NCI-H82 treated with DMSO at 0.1 percent for 48 hours (cell line): ENCODE measurements at regions not wholly inside any gene's neighbourhood (a gene's known extent, or its start where the extent isn't known, plus 50 kb on each side); places are given as distances from the start of the nearest gene placed in this dataset.
"Not testable (repeated sequence)": the region's sequence is repeated elsewhere in the genome, so short reads cannot be mapped to it uniquely, and the experiment has no call there.

Source experiments
- DNase-seq: peaks from one replicate; lab custom pipeline; 2025; ENCODE audit not compliant: unreplicated experiment; lab: John Stamatoyannopoulos, UW

DNA sequence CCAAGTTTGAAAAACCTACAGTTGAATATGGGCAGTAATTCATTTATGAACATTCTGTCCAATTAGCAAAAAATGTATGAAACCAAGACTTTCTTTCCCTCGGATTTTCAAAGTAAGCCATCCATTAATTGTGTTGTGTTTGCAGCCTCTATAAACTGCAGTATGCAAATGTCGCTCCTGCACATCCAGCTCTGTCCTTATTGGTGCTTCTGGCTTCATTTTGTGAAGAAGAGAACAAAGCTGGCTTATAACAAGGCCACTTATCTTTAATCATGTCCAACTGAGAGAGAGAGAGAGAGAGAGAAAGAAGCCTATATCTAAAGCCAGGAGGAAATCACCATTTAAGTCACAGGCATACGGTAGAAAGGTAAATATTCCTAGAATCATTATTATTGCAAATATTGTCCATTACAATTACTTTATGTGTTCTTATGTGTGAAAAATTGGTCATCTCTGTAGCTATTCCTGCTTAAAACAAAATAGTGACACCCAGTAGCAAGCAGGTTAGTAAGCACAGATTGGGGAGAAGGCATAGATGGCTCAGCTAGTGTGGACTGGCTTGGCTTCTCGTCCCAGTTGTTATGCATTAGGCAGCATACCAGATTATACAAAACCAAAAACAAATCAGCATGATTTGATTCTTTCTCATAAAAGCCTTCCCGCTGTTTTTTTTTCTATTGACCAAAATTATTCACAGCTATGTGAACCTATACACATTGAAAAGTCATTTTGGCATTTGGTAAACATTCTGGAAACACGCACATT lies 726.4 kb upstream of the SOX11 start:
- DNase-seq, result no peak

DNA sequence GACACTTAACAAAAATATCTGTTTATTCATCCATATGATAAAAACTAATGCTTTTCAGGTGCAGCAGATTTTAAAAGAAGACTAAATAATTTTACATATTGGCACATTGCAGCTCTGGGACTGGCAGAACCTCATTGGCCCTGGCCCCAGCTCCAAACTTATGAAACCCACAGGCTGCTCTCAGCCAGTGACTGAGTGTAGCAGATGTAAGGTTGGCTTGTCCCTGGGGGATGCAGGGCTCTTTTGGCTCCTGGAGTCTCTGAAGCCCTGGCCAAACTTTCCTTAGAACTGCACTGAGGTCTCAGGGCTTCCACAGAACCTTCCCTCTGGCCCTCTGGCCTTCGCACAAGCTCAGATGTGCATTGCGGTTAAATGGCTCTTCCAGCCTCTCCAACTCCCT lies 725.0 kb upstream of the SOX11 start:
- DNase-seq, result no peak

DNA sequence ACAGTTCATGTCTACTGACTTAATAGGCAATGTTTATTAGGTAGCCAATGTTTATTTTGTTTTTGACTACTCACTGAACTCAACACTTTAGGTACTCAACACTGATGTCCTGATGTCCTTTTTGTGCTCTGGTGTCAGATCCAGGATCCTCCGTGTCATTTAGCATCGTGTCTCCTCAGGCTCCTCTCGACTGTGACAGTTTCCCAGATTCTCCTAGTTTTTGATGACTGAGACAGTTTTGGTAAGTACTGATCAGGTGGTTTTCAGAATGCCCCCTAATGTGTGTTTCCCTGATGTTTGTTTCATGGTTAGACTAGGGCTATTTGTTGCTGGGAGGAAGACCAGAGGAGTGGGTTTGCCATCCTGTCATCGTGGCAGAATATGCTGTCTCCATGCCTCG lies 719.7 kb upstream of the SOX11 start:
- no peak for DNase-seq

DNA sequence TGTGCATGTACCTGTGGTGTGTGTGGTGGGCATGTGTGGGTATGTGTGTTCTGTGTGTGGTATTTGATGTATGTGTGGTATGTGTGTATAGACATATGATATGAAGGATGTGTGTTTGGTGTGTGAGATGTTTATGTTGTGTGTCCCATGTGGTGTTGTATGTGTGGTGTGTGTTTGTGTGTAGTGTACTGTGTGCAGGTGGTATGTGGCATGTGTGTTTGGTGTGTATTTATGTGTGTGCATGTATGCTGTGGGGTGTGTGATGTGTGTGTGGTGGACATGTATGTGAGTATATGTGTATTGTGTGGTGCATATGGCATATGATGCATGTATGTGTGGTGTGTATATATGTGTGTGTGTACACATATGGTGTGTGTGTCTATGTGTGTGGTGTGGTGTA lies 718.8 kb upstream of the SOX11 start:
- DNase-seq, result no peak

- no peak for DNase-seq
Measured at GRCh38 chr2:4973973-4974372, 718.2 kb upstream of the SOX11 start.

GRCh38 chr2:4976407-4976806 lies 715.8 kb upstream of the SOX11 start:
- DNase-seq, result no peak

DNA sequence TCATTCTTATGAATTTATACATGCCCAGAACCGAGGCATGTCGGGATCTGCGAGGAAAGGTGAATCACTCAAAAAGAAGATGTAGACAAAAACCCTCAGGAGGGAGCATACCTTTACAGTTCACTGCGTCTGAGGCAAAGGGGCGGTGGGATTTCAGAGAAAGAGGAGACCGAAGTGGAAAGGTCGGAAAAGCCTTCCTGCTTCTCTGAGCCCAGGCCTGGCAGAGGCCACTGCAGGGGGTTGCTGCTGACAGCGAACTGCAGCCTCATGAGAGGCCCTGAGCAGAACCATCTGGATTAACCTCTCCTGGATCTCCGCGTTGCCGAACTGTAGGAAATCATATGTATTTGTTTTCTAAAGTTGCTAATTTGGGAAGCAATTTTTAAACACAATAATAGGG lies 713.1 kb upstream of the SOX11 start:
- no peak for DNase-seq

DNA sequence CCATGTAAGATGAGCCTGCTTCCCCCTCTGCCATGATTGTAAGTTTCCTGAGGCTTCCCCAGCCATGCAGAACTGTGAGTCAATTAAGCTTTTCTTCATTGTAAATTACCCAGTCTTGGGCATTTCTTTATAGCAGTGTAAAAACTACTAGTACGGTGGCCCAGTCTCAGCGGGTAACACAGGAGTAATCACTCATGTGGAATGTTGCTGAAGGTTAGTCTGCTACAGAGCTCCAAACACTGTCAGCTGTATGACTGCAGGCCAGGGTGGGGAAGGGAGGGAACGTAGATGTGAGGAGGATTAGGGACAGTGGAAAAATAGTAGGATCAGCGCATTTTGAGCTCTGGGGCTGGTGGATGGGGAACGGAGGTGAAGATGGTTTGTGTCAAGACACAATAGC lies 711.2 kb upstream of the SOX11 start:
- no peak for DNase-seq

- DNase-seq, result no peak
Measured at GRCh38 chr2:4981802-4982409, 710.3 kb upstream of the SOX11 start.

- not testable (repeated sequence) for DNase-seq
Measured at GRCh38 chr2:4988444-4988843, 703.7 kb upstream of the SOX11 start.

DNA sequence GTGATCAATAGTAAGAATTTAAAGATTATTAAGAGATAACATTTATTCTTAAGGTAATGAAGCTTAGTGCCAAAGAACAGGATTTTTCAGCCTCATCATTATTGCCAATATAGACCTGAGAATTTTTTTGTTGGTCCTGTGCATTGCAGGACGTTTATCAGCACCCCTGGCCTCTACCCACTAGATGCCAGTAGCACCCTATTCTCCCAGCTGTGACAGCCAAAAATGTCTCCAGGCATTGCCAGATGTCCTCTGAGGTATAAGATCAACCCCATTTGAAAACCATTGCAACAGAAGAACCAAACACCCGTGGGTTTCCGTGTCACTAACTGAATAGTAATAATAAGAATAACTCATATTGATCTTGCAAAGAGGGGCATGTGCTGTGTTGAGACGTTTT lies 700.0 kb upstream of the SOX11 start:
- DNase-seq, result no peak

GRCh38 chr2:4995466-4995865 lies 696.7 kb upstream of the SOX11 start:
- DNase-seq, result no peak

GRCh38 chr2:5007596-5007995 lies 684.6 kb upstream of the SOX11 start:
- no peak for DNase-seq

GRCh38 chr2:5019324-5019723 lies 672.9 kb upstream of the SOX11 start:
- DNase-seq, result no peak

DNA sequence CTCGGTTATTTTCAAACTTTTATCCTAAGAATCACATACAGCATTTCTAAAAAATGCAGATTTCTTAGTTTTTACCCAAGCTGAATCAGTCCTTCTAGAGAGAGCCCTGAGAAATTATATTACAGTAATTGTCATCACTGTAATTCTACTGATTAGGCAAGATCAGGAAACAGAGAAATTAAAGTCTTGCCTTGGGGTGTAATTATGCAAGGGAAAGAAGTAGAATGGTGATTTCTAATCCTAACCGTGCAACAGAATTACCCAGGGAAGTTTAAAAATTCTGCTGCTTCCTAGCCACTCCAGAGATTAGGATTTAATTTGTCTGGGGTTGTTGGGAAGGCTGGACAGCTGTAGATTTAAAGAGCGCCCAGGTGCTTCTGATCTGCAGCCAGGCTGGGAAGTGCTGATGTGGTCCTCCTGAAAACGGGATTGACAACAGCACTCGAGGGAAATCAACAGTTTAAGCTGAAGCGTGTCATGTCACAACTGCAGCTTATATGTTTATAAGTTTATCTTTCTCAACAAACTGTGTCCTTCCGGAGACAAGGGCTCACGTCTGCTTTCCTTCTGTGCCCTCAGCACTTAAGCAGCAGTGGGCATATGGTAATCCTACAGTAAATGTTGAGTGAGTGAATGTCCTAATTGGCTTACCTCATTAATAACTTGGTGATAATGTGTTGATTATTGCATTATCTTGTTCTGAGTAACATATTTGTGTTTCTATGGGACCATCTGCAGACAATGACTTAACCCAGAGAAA lies 671.9 kb upstream of the SOX11 start:
- peak; percentile 98 for DNase-seq

DNA sequence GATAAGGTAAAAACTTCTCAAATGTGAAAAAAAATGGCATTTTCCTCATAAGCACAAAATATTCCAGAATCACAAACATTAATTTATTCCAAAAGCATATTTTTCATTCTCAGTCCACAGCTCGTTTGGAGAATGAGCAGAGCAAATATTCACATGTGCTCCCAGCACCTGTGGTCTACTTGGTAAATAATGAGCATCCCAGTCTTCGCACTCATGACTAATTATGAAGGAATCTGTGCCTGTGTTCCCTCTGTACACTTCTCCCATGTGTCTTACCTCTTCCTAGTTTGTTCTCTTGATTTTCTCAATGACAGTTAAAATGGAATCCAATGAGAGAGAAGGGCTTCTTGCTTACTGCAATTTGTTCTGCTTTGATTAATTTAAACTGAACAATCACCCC lies 671.0 kb upstream of the SOX11 start:
- peak; percentile 19 for DNase-seq

DNA sequence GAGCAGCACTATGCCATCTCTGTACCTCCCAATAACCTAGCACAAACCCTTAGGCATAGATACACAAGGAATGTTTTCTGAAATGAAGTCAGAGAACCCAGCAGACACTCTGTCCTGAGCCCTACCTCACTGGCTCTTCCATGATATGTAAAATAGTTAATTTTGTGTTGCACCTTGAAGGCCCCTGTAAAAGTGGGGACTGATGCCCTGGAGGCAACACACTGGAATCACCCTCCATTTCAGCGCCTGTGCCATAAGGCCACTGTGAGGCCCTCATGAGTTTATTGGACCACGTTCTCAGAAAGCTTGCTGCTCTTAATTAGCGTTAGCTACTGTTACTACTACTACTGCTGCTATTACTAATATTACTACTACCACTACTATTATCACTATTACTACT lies 670.1 kb upstream of the SOX11 start:
- DNase-seq, result no peak

DNA sequence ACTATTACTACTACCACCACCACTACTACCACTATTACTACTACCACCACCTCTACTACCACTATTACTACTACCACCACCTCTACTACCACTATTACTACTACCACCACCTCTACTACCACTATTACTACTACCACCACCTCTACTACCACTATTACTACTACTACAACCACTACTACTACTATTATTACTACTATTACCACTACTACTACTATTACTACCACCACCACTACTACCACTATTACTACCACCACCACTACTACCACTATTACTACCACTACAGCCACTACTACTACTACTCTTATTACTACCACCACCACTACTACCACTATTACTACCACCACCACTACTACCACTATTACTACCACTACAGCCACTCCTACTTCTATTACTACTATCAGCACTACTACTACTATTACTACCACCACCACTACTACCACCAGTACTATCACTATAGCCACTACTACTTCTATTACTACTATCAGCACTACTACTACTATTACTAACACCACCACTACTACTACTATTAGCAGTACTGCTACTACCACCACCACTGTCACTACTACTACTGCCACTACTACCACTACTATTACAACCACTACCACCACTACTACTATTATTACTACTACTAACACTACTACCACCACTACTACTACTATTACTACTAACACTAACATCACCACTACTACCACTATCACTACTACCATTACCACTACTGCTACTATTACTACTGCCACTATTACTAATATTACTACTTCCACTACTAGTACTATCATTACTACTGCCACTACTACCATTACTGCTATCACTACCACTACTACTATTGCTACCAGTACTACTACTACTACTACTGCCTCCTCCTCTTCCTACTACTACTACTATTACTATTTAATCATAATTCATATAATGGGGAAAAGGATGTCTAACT lies 669.2 kb upstream of the SOX11 start:
- not testable (repeated sequence) for DNase-seq

DNA sequence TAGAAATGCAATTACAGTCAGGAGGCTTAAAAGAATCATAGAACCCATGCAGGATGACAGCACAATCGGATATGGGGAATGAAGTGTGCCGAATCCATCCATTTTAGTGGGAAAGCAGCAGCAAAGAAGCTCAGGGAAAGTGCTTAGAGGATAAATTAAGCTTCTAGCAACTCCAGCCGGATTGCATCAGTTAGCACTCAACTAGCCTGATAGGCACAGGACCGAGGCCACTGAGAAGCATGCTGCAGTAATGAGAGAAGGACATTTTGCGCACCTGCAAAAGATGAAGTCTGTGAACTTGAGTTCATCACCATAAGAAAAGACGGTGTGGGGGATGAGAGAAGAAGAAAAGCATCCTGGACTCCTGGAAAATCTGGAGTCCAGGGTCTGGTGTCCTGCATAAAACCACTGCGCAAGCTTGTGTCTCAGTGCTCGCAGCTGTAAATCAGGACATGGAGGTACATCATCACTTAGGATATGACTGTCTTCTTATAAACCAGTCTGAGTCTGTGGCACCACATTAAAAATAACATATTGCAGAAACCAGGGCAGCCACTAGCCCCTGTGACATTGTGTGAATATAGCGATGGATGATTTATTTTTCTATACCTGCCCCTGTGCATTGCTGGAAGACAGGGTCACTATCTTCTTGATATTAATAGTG lies 665.5 kb upstream of the SOX11 start:
- no peak for DNase-seq

DNA sequence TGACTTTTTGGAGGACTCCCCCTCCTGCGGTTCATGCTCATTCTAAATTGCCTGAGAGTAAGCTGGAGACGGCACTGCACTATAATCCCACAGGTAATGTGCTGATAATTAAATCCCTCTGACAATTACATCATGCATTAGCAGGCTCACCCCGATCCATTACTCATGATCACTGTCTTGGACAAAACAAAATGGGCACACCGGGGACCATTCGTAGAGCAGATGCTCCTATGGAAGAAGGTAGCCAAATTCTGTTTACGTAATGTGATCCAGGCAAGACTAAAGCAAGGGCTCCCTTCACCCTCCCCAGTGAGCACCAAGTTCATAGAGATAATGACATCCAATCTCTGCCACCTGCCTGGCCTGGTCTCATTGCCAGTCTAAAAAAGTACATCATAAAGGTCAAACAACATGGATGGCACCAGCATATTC lies 657.1 kb upstream of the SOX11 start:
- DNase-seq, result peak; percentile 66

DNA sequence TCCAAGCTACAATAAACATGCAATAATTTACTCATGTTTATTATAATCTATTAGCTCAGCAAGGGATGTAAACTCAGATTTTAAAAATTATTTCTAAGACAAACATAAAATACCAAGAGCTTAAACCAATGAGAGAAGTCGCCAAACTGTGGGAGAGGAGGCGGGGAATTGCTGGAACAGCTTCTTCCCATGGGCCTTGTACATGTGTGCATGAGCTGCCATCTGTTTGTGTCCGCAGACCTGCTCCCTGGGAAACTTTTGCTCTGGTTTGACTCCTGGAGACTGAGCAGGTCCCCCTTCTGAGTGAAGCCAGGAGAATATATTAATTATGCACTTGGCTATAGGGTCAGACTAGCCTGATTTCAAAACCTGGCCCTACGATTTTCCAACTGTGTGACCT lies 655.9 kb upstream of the SOX11 start:
- DNase-seq, result no peak
